GM21423 (cell line): ENCODE measurements at regions not wholly inside any gene's neighbourhood (a gene's known extent, or its start where the extent isn't known, plus 50 kb on each side); places are given as distances from the start of the nearest gene placed in this dataset.
"Not testable (repeated sequence)": the region's sequence is repeated elsewhere in the genome, so short reads cannot be mapped to it uniquely, and the experiment has no call there.

ENCODE experiments used
- ATAC-seq: cut with Tn5 transposase; IDR thresholded peaks from one replicate; pipeline ENCODE4 v1.9.1; 2021; ENCODE audit warnings: mild to moderate bottlenecking, moderate library complexity; ENCODE audit not compliant: unreplicated experiment

GRCh38 chr2:2788076-2788475 lies 457.0 kb upstream of the MYT1L start:
- no peak for ATAC-seq

GRCh38 chr2:2787301-2787907 lies 456.3 kb upstream of the MYT1L start:
- ATAC-seq = no peak

DNA sequence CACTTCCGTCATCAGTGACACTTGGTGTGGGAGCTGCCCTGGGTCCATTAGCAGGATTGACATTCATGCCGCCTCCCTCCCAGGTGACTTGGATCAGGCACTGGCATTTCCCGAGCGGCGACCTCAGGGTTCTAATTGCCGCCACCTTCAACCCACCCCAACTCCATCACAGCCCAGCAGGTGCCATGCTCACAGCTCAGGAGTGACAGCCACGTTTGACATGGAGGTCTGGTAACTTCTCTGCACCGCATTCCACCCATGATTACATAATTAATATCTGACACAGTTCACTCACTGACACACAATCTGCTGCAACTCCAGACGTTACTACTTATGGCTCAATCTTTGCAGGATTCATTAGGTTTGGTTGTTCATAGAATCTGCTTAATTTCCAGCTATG lies 450.9 kb upstream of the MYT1L start:
- no peak for ATAC-seq

DNA sequence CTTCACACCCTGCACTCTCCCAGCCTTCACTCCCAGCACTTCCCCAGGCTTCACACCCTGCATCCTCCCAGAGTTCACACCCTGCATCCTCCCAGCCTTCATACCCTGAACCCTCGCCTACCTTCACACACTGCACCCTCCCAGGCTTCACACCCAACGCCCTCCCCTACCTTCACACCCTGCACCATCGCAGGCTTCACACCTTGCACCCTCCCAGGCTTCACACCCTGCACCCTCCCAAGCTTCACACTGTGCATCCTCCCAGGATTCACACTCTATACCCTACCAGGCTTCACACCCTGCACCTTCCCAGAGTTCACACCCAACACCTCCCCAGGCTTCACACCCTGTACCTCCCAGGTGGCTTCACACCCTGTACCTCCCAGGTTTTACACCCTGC lies 448.7 kb upstream of the MYT1L start:
- ATAC-seq = no peak

GRCh38 chr2:2777876-2778275 lies 446.8 kb upstream of the MYT1L start:
- ATAC-seq = no peak

DNA sequence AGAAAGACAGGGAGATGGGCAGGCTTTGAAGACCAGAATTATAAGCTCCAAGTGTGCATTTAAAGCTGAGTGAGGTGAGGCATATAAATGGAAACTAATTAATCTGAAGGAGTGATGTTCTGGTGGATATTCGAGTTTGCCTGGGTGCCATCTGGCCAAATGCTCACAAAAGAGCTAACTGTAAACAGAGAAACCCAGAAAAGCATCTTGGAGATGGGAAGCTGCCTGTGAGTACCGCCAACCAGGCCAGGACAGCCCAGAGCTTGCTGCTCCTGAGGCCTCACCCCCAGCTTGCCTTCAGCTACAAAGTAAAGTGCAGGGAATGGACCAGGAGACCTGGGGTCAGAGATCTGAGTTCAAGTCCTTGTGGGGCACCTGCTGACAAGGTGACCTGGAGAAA lies 446.1 kb upstream of the MYT1L start:
- ATAC-seq = no peak

GRCh38 chr2:2775018-2775417 lies 443.9 kb upstream of the MYT1L start:
- ATAC-seq = no peak

DNA sequence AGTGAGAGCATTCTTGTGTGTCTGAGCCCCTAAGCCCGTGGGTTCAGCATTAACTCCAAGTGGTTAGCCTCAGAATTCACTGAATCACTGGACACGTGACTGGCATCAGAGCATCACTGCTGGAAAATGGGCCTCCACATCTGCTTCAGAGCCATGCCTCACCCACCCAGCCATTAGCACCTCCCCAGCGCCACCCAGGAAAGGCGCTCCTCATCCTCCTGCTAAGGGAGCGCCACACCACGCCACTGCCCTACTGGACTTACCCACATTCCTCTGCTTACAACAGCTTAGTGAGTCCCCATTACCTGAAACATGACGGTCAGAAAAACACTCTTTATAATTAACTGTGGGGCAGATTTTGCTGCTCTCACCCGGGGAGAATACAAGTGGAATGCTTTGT lies 442.6 kb upstream of the MYT1L start:
- no peak for ATAC-seq

GRCh38 chr2:2773080-2773479 lies 442.0 kb upstream of the MYT1L start:
- not testable (repeated sequence) for ATAC-seq

DNA sequence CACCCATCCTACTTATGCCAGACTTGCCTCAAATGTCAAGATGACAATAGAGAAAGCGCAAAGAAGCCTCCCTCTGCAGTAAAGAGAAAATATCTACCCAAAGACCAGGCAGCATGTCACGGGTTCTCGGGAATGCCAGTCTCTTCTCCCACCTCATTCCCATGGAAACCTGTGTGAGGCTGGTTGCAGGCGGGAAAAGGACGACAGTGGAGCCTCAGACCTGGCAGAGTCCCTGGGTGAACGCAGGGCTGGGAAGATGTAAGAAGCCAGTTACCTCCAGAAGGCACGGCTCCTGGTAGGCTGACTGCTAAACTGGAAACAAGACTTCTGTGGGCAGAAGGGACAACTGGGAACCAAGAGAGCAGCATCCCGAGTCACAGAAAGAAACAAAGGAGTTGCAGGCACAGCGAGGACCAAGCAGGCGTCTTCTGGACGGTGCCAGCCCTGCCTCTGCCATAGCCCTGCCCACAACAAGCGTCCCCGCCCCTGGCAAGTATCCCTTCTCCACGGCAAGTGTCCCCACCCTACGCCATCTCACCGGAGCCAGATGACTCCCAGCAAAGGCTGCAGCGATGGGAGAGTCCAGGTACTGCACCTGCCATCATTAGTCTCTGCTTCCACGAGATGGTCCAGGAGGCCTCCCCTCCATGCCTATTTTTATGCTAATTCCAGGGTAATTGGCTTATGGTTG lies 440.8 kb upstream of the MYT1L start:
- no peak for ATAC-seq

DNA sequence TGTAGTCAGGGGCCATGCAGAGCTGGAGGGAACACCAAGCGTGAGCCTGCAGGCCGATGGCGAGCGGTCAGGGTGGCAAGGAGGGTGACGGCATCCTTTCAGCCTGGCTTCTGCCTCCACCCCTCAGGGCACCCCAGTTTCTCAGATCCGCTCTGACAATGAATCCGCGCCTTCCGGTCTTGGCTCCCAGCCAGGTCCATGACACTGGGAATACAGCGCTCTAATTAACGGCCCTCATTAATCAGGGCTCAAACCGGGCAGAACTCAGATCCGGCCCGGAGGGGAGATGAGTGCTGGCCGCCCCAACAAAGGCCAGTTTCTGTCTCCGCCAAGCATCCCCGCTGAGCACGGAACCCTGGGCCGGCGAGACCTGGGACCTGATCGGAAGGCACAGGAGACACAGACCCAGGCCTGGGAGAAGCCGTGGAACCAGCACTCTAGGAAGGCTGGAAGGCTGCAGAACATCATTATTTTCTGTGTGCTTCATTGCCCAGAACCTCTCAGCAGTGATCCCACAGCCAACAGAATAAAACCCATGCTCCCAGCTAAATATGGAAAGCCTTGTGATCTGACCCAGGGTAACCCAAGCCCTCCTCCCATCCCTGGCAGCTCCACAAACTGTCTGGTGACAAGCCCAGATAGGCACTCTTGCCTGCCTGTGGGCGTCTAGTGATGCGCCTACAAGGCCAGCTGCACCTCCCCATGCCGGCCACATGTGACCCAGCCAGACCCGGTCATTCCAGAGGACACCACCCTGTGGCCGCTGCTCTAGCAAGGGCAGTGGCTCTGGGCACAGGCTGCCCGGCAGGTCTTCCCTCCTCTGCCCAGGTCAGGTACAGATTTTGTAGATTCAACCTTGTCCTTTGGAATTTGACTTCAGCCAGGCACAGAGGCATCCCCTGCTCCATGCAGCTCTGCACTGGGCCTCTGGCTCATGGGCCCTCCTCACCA lies 438.7 kb upstream of the MYT1L start:
- ATAC-seq = no peak

GRCh38 chr2:2768476-2768875 lies 437.4 kb upstream of the MYT1L start:
- ATAC-seq = no peak

- ATAC-seq = no peak
Measured at GRCh38 chr2:2767837-2768236, 436.8 kb upstream of the MYT1L start.

DNA sequence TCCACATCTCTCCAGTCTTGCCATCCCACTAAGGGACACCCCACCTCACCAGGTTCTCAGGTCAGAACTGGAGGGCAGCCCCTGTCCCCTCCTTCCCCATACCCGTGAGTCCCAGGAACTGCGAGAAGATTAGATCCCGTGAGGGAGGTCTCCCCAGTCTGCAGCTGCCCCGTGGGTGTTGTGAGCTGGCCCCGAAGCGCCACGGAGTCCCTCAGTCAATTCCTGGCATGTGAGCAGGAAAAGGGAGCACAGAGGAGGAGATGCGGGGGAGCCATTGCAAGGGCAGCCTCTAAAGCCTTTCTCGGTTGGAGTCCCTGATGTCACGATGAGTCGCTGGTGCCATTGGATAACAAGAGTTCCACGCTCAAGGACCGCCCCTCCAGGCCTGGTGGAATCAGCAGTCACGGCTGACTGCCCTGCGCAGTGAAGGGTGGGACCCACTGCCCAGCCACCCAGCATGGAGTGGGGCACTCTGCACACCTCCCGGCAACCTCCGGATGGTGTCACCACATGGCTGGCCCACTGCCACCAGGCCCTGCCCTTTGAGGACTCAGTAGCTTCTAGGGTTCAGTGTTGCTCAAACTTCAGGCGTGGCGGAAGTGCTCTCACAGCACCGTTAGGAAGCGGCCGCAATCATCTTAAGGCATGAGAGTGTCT lies 434.9 kb upstream of the MYT1L start:
- no peak for ATAC-seq

DNA sequence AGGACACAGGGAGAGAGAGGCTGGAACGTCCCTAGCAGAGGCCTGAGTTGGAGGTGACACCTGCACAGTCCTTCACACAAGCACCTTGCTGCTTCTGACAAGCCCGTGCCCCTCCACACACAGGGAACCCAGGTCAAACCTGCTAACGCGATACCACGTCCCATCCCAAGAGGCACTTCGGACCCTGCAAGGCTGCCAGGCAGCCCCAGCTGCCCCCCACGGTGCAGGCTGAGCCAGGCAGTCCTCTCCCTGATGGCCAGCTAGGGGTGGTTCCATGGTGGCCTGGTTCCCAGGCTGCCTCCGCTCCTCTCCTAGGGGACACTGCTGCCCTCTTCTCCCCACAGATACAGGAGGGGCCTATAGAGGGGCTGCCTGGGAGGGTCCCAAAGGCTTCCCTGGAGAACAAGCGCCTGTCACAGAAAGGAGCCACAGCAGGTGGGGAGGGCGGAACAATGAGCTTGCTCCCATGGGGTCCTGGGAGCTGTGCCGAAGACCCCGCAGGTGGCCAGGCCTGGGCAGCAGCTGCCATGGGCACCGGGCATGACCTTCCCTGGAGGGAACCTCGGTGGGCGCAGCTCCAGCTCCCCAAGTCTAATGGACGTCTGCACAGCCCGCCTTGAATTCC lies 434.2 kb upstream of the MYT1L start:
- ATAC-seq = no peak

DNA sequence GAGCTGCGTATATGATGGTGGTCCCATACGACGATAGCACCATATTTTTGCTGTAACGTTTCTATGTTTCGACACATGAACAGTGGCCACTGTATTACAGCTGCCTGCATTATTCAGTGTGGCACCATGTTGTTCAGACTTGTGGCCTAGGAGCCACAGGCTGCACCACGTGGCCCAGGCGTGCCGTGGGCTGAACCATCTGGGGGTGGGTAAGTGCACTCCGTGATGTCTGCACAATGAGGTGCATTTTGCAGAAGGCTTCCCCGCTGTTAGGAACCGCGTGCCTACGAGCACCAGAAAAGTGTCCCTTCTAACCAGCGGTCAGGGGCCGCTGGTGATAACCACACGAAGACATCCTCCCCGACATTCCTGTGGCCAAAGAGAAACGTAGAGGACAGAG lies 433.7 kb upstream of the MYT1L start:
- no peak for ATAC-seq

- no peak for ATAC-seq
Measured at GRCh38 chr2:2764001-2764355, 432.9 kb upstream of the MYT1L start.

- no peak for ATAC-seq
Measured at GRCh38 chr2:2763351-2764000, 432.4 kb upstream of the MYT1L start.

DNA sequence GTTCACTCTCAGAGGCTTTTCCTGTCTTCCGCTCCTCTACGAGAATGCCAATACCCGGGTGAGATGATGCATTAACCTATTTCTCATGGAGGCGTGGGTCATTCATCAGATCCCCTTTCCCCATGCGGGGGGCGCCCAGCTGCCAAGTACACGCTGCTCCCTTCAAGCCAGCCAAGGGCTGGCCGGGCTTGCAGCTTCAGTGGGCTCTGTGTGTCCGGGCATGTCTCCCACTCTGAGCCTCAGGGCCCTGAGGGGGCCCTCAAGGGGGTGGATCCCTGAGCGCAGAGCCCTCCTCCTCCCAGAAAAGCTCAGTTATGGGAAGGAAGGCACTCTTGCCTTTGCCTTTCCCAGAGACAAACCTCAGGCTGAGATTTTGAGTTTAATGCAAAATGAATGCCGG lies 431.8 kb upstream of the MYT1L start:
- ATAC-seq = no peak

DNA sequence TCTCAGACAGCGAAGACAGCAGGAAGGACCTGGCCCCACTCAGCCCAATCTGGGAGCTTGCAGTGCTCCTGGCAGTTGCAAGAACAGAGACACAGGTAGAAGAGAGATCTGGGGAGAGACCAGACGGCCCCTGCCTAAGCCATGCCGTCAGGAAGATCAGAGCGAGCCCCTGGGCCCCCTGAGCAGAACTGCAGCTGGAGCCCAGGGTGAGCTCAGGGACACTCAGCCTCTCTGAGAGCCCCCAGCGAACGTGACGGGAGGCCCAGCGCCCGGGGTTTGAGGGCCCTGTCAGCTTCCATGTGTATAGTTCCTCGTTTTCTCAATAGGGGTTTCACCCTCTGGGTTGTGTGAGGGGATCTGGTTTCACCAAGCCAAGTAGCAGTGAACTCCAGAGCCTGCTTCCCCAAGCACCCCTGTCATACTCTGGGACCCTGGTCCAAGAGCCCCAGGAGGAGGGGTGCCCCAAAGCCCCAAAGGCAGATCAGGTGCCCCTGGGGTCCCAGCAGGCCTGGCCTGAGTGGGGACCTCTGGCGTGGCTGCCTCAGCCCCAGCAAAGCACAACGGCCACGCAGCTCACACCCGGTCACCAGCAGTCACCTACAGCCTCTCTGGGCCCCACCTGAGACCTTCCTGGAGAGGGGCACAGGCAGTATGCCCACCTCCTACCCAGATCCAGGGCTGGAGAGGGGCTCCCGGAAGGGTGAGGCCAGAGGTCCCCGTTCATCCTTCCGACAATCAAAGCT lies 431.3 kb upstream of the MYT1L start:
- ATAC-seq = no peak
